ENCODE measurements at regions not wholly inside any gene's neighbourhood (a gene's known extent, or its start where the extent isn't known, plus 50 kb on each side); places are given as distances from the start of the nearest gene placed in this dataset.

- FAIRE-seq = no peak
- Histone ChIP-seq H3K9ac (ENCODE audit: low read length in 3 of 3) (no peak overlapping the region), H3K36me3 (ENCODE audit: control insufficient read depth in 2 of 3, insufficient read depth in 3 of 3, low read length in 3 of 3) (no peaks in the 10 kb centered on the region), H3K27me3 (ENCODE audit: control insufficient read depth, insufficient read depth, low read length) (no peaks in the 10 kb centered on the region), H3K9me3 (ENCODE audit: control insufficient read depth in 2 of 3, insufficient read depth in 1 of 3, low read length in 3 of 3) (no peaks in the 10 kb centered on the region), H3K4me1 (ENCODE audit: control insufficient read depth in 2 of 3, insufficient read depth in 2 of 3, low read depth in 1 of 3, low read length in 3 of 3) (no peaks in the 10 kb centered on the region), H3K4me3 (ENCODE audit: low read length in 3 of 3) (no peak overlapping the region), H3K27ac (ENCODE audit: low read depth in 2 of 2, low read length in 2 of 2) (no peak overlapping the region)
- intact Hi-C loops (cut with DNase I) = no loop called here
- TF ChIP-seq CTCF (IDR thresholded peaks at IDR 0.05; ENCODE audit: borderline replicate concordance, extremely low read depth, insufficient read depth) = no peak
- DNase-seq = no peak
Observed at GRCh38 chr5:29744618-29745017, 1448.9 kb upstream of the CDH6 start.

- Histone ChIP-seq H3K27me3 (ENCODE audit: control insufficient read depth, insufficient read depth, low read length) (no peaks in the 10 kb centered on the region), H3K9me3 (ENCODE audit: control insufficient read depth in 2 of 3, insufficient read depth in 1 of 3, low read length in 3 of 3) (no peaks in the 10 kb centered on the region), H3K9ac (ENCODE audit: low read length in 3 of 3) (no peak overlapping the region), H3K27ac (ENCODE audit: low read depth in 2 of 2, low read length in 2 of 2) (no peak overlapping the region), H3K36me3 (ENCODE audit: control insufficient read depth in 2 of 3, insufficient read depth in 3 of 3, low read length in 3 of 3) (no peaks in the 10 kb centered on the region), H3K4me1 (ENCODE audit: control insufficient read depth in 2 of 3, insufficient read depth in 2 of 3, low read depth in 1 of 3, low read length in 3 of 3) (no peaks in the 10 kb centered on the region), H3K4me3 (ENCODE audit: low read length in 3 of 3) (no peak overlapping the region)
- FAIRE-seq = no peak
- no peak for DNase-seq
- intact Hi-C loops (cut with DNase I) = no loop called here
- TF ChIP-seq CTCF (IDR thresholded peaks at IDR 0.05; ENCODE audit: borderline replicate concordance, extremely low read depth, insufficient read depth) = no peak
Observed at GRCh38 chr5:29720954-29721353, 1472.5 kb upstream of the CDH6 start.

- Histone ChIP-seq H3K9ac (ENCODE audit: low read length in 3 of 3) (no peak overlapping the region), H3K27me3 (ENCODE audit: control insufficient read depth, insufficient read depth, low read length) (no peaks in the 10 kb centered on the region), H3K4me1 (ENCODE audit: control insufficient read depth in 2 of 3, insufficient read depth in 2 of 3, low read depth in 1 of 3, low read length in 3 of 3) (no peaks in the 10 kb centered on the region), H3K36me3 (ENCODE audit: control insufficient read depth in 2 of 3, insufficient read depth in 3 of 3, low read length in 3 of 3) (no peaks in the 10 kb centered on the region), H3K27ac (ENCODE audit: low read depth in 2 of 2, low read length in 2 of 2) (no peak overlapping the region), H3K9me3 (ENCODE audit: control insufficient read depth in 2 of 3, insufficient read depth in 1 of 3, low read length in 3 of 3) (no peaks in the 10 kb centered on the region), H3K4me3 (ENCODE audit: low read length in 3 of 3) (no peak overlapping the region)
- DNase-seq (no peak), FAIRE-seq (no peak)
- TF ChIP-seq CTCF (IDR thresholded peaks at IDR 0.05; ENCODE audit: borderline replicate concordance, extremely low read depth, insufficient read depth) = no peak
- intact Hi-C loops (cut with DNase I) = no loop called here
Observed at GRCh38 chr5:29719171-29719570, 1474.3 kb upstream of the CDH6 start.

GRCh38 chr5:29715167-29715566 is 1478.3 kb upstream of the CDH6 start:
- Histone ChIP-seq H3K36me3 (ENCODE audit: control insufficient read depth in 2 of 3, insufficient read depth in 3 of 3, low read length in 3 of 3) (no peaks in the 10 kb centered on the region), H3K9me3 (ENCODE audit: control insufficient read depth in 2 of 3, insufficient read depth in 1 of 3, low read length in 3 of 3) (peaks cover 0 to 3% (median 0%) of the 10 kb centered on the region in 3 donors), H3K27ac (ENCODE audit: low read depth in 2 of 2, low read length in 2 of 2) (no peak overlapping the region), H3K4me1 (ENCODE audit: control insufficient read depth in 2 of 3, insufficient read depth in 2 of 3, low read depth in 1 of 3, low read length in 3 of 3) (no peaks in the 10 kb centered on the region), H3K27me3 (ENCODE audit: control insufficient read depth, insufficient read depth, low read length) (no peaks in the 10 kb centered on the region), H3K9ac (ENCODE audit: low read length in 3 of 3) (no peak overlapping the region), H3K4me3 (ENCODE audit: low read length in 3 of 3) (no peak overlapping the region)
- intact Hi-C loops (cut with DNase I) = no loop called here
- no peak for TF ChIP-seq CTCF (IDR thresholded peaks at IDR 0.05; ENCODE audit: borderline replicate concordance, extremely low read depth, insufficient read depth)
- no peak for DNase-seq
- no peak for FAIRE-seq
